ENCODE measurements at regions not wholly inside any gene's neighbourhood (a gene's known extent, or its start where the extent isn't known, plus 50 kb on each side); places are given as distances from the start of the nearest gene placed in this dataset.

DNA sequence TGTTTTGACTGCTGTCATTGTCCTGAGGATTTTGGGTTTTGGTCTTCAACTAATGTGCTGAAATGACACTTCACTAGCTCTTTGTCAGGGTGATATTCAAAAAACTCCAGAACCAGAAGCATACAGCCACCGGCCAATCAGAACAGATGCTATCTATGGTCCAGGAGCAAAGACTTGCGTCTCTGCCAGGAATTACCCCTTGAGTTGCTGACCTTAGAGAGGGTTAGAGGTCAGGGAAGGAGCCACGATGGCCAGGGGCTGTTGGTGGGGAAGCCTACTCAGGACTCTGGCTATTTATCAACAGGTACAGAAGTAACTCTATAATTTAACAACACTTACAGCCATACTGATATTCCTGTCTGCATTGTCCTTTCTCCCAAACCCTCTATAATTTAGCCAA is 356.8 kb downstream of the EFNA5 start:
- no peak for TF ChIP-seq POLR2A (IDR thresholded peaks at IDR 0.05)
- no peak for TF ChIP-seq CTCF (IDR thresholded peaks at IDR 0.05)
